DMS153 treated with DMSO at 0.1 percent for 48 hours (cell line): ENCODE measurements at regions not wholly inside any gene's neighbourhood (a gene's known extent, or its start where the extent isn't known, plus 50 kb on each side); places are given as distances from the start of the nearest gene placed in this dataset.

Source experiments
- DNase-seq: peaks from one replicate; lab custom pipeline; 2025; ENCODE audit not compliant: unreplicated experiment; lab: John Stamatoyannopoulos, UW

DNA sequence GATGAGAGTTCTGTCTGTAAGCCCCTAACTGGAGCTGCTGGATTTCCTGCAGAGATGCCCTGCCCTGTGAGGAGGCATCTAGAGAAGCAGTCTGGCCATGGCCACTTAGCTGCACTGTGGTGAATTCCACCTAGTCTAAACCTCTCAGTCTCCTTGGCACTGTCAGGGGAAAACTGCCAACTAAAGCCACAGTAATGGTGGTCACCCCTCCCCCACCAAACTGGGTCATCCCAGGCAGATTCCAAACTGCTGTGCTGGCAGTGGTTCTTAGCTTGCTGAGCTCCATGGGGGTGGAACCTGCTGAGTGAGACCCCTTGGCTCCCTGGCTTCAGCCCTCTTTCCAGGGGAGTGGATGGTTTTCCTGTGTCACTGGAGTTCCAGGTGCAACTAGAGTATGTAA is 740.6 kb downstream of the RWDD3 start:
- no peak for DNase-seq

- DNase-seq, result no peak
These were observed 738.9 kb upstream of the PTBP2 start for GRCh38 chr1:95982711-95983110.

DNA sequence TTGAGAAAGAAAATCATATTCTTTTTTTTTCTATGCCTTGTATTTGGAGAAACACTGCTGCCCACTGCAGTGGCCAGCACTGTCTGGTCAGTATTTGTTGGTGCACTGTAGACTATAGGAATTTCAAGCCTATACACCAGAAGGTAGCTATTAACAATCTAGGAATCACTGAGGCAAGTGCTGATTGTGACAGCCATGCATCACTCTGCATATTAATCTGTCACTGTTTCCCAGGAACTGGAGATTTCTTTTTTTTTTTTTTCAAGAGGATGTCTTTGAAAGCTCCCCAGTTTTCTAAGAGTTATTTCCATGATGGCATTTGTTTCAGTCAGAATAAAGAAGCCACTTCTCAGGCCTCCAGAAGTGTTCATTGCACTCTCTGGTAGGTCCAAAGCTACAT is 737.8 kb upstream of the PTBP2 start:
- no peak for DNase-seq

- no peak for DNase-seq
These were observed 736.7 kb upstream of the PTBP2 start for GRCh38 chr1:95984798-95985374.

DNA sequence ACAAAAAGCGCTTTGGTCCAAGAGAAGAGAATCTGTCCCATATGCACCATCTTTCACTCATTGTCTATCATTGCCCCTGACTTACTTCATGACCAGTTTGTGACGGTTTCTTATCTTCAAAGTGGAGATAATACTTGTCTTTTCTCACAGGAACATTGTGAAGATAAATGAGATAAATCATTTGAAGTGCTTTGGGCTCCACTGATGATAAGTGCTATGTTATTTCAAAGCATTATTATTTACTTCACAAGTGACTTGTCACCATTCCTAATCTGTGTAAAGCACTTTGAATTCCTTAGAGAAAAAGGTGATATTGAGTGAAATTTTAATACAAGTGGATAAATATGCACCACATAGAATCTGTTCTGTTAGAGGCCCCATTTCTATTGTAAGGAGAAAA is 731.6 kb upstream of the PTBP2 start:
- no peak for DNase-seq

DNA sequence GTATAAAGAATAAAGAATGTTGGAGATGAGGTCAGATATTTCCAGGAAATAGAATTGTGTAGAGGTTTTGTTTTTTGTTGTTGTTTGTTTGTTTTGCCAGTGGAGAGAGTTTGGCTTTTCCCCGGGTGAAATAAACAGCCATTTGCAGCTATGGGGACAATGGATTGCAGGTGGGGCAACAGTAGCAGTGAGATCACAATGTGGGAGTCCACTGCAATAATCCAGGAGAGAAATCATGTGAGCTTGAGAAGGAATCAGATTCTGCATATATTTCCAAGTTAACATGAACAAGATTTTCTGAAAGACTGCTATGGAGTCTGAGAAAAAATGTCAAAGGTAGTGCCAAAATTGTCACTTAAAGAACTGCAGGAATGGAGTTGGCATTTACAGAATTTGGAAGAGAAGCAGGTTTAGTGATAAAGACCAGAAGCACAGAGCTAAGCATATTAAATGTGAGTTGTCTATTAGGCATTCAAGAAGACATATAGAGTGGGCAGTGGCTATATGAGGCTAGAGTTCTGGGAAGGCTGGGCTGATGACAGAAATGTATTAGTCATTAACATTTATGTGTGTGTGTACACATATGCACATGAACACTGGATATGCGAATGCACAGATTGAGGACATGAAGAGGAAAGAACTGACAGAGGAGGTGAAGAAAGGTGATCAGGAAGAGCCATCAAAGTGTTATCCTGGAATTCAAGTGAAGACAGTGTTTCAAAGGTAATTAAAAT is 729.6 kb upstream of the PTBP2 start:
- DNase-seq, result no peak

GRCh38 chr1:95994643-95995042 is 726.9 kb upstream of the PTBP2 start:
- no peak for DNase-seq

DNA sequence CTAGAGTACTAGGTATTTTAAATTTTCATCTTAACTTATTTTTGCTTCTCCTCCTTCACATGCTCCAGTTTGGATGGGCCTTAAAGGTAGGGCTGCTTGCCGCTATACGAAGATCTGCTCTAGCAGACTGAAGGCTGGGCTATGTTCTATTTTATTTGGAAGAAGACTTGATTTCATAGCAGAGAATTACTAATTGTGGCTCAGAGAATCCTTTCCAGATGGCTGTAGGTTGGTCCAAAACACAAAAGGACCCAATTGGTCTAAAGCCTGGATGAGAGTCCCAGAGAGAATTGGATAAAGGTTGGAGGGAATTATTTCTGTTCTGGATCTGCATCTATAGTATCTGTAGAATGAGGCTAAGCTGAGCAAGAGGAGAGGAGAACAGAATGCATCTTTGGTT is 719.4 kb upstream of the PTBP2 start:
- DNase-seq, result no peak

- no peak for DNase-seq
These were observed 718.3 kb upstream of the PTBP2 start for GRCh38 chr1:96002969-96003964.

- DNase-seq, result no peak
These were observed 711.7 kb upstream of the PTBP2 start for GRCh38 chr1:96009831-96010434.

DNA sequence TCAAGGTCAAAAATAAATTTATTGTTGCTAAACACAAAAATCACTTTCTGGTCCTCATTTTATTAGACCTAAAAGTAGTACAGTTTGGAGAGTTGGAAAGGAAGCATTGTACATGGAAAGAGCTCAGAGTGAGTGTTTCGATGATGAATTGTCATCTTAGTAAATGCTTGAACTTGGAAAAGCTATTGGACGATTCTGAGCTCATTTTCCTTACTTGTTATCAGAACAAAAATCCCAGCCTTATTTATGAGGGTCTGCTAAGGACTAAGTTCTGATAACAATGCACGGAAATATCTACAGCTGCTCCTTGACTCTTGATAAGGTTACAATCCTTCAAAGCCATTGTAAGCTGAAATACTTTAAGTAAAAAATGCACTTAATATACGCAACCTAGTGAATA is 710.0 kb upstream of the PTBP2 start:
- no peak for DNase-seq

- DNase-seq, result no peak
These were observed 705.4 kb upstream of the PTBP2 start for GRCh38 chr1:96016219-96016618.

DNA sequence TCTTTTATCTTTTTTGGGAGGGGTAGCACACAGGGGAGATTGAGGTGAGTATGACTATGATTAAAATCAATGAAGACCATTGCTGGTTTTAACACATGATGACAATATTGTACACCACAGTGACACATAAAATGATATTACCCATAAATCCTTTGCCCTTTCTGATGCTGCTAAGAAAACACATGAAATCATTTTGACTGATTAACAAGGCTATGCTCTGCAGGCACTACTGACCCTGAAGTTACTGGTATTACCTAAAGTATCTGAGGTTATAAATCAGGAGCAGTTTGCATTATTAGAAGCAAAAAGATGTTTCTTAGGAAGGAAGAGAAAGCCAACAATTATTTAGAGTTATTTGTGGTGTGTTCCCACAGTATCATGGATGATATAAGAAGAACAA is 701.2 kb upstream of the PTBP2 start:
- DNase-seq, result no peak

- DNase-seq, result no peak
These were observed 696.5 kb upstream of the PTBP2 start for GRCh38 chr1:96025062-96025461.

GRCh38 chr1:96028071-96028470 is 693.5 kb upstream of the PTBP2 start:
- no peak for DNase-seq

DNA sequence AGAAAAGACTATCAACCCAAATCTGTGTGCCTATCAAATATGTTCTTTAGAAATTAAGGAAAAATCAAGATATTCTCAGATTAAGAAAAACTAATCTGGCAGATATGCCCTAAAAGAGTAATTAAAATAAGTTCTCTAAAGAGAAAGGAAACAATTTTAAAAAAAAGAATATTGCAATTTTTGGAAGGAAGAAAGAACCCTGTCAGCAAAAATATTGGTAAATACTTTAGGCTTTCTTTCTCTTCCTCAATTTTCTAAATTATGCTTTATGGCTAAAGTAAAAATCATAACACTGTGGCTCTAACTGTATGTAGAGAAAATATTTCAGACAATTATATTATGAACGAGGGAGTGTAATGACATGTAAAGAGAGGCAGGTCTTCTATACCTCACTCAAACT is 691.3 kb upstream of the PTBP2 start:
- no peak for DNase-seq

DNA sequence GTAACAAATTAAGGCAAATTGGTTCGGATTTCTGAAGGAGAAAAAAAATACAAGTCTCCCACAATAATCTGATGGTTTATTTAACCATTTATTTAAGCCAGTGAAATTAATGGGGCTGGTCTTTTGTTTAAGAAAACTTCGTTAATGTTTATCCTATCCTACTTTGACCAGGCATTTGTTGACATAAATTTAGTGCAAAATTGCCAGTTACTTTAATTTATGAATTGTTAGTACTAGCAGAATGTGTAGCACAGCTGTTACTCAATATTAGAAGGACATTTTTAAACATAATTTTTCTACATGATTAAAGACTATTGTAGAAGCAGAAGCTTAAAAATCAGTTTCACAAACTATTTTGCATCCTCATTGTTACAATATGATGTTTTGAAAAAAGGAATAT is 687.6 kb upstream of the PTBP2 start:
- no peak for DNase-seq

DNA sequence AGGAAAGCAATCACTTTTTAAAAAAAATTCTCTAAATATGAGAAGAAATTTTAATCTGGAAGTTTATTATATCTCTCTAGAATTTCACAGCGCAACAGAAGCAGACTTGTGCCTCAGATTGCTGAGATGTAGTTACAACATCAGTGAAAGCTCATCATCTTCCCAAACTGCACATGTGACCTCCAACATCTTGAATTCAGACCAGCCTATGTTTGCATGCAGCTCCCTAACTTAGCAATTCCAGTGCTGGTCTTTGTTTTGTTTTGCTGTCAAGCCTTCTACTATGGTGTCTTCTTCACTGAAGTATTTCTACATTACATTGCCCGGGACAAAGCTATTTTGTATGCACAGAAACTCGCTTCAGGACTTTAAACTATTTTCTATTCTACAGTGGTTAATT is 684.8 kb upstream of the PTBP2 start:
- no peak for DNase-seq

GRCh38 chr1:96038636-96039035 is 682.9 kb upstream of the PTBP2 start:
- no peak for DNase-seq

GRCh38 chr1:96039910-96040309 is 681.7 kb upstream of the PTBP2 start:
- no peak for DNase-seq

DNA sequence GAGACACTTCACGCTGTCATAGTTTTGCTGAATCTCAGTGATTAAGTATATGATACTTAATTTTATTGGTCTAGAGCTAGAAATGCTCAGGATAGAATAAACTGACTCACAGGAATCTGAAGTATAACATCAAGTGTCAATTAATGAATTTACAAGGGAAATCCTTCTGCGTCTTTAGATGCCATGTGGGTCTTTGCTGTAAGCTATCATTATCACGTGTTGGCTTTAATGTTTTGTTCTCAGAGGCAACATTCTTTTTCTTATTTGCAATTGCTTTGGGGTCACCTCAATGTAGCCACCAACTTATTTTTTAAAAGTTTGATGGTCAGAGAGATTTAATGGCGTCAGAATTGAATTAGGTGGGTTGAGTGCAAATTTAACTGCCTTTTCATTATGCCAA is 680.1 kb upstream of the PTBP2 start:
- DNase-seq, result no peak
